Fibroblast of skin of abdomen (primary cell): ENCODE measurements at regions not wholly inside any gene's neighbourhood (a gene's known extent, or its start where the extent isn't known, plus 50 kb on each side); places are given as distances from the start of the nearest gene placed in this dataset.
"Not testable (repeated sequence)": the region's sequence is repeated elsewhere in the genome, so short reads cannot be mapped to it uniquely, and the experiment has no call there.

ENCODE experiments used
- DNase-seq: peaks from one replicate; pipeline ENCODE4 v3.0.0-alpha.2; 2013

DNA sequence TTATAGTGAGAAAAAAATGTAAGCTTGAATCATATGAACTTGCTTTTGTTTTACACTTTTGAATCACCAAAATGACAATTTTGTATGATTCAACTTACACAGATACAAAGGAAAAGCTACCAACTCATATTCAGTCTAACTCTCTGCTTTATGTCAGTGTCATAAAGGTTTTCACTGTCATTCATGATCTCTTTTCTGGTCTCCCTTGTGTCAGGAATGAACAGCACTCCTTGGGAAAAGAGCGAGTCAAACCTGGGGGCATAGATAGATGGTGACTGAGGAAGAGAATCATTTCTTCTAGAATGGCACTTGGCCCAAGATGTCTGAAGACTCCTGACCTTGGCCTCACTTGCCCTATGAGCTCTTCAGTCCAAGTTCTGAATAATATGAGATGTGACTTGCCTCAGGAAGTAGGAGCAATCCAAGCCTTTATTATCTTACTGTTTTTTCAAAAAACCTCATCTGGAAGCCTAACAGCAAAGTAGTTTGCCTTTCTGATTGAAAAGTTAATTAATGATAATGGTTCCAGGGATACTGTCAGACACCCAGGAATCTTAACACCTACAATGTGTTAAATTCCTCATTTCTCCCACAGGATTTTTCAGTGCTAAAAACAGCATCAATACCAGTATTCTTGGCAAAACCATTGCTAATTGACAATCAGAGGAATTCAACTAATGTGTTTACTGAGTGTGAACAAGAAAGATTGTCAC is 270.0 kb upstream of the HSF2 start:
- DNase-seq, result no peak

- DNase-seq, result no peak
Measured at GRCh38 chr6:122130026-122130348, 269.5 kb upstream of the HSF2 start.

GRCh38 chr6:122130518-122130917 is 268.9 kb upstream of the HSF2 start:
- no peak for DNase-seq

- no peak for DNase-seq
Measured at GRCh38 chr6:122136386-122136785, 263.1 kb upstream of the HSF2 start.

- DNase-seq, result no peak
Measured at GRCh38 chr6:122140031-122140430, 259.4 kb upstream of the HSF2 start.

- no peak for DNase-seq
Measured at GRCh38 chr6:122141246-122141645, 258.2 kb upstream of the HSF2 start.

DNA sequence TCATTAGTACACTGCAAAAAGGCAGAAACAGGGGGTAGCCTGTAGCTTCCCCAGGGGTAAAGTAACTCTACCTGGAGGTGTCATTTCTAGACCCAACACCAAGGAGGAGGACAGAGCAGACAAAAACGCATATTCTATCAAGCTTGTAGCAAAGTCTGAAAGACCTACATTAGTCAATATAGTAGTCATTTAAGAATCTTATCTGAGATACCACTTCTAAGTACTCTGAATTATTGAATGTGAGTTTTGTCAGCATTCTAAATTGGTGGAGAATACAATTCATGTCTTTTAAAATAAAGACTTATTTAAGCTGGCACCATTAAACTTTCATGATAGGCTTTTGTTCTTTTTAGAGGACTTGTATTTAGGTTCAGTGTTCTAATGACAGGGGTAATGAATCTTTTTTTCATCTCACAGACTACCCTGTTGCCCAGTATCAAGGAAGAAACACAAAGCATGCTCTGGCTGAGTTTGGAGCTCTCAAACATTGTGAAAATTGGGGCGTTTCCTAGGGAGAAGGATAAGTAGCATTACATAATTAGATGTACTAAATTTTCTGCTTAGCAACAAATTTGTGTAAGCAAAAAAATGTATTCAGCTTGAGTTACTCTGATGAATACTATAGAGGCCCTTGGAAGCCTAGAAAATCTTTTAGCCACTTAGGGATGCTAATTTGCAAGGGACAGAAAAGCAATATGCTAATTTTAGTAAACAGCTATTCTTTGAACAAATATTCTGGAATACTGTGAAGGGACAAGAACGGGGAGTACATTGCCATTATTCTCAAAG is 255.4 kb upstream of the HSF2 start:
- no peak for DNase-seq

DNA sequence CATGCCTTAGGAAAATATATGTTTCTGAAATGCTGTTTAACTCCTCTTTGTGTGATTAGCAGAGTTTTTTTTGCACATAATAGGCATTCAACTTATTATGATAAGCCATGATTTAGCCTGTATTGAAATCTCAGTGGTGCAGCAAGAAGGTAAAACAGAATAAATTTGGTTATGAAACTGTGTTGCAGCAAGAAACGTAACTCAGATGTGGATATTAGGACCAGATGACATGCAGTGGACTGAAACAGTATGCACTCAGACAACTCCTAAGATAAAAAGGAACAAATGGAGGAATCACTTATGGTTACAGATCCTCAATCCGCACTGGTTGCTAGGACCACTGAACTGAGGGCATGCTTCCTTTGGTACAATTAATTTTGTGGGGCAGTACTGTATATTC is 254.2 kb upstream of the HSF2 start:
- DNase-seq, result no peak

DNA sequence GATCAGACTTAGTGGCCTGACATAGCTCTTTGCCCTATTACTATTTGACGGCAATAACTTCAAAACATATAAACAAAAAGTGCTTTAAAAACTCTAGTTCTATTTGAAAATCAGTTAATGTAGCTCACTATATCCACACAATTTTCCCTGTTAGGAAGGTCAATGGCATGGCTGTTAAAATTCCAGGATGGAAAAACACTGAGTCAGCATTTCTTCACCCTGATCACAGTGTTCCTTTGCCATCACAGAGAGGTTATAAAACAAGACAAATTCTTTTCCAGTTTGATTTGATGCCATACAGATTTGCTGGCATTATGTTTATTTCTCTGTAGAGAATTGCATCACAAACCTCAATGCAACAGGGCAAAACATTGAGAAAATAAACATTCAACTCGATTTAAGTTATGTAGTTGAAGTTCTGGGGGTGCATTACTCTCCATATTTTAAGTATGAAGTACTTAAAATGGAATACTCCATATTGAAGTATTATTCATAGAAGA is 253.7 kb upstream of the HSF2 start:
- DNase-seq, result no peak

- DNase-seq, result no peak
Measured at GRCh38 chr6:122147291-122147690, 252.2 kb upstream of the HSF2 start.

GRCh38 chr6:122151066-122151465 is 248.4 kb upstream of the HSF2 start:
- DNase-seq, result peak; percentile 2

DNA sequence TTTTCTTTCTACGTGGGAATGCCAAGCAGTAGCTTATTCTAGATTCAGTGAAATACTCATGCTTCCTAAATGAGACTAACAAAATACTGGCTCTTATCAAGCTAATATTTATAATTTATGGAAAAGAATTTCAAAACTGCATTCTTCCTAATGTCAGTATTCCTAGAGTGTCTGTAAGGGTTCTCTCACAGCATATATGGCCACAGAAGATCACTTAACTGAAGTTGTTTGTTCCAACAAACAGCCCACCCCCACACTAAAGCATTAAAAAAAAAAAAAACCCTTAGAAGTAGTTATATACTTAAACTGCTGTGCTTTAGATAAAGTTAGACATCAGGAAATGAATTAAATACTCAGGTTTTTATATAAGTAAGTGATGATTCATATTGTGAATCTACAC is 247.7 kb upstream of the HSF2 start:
- no peak for DNase-seq

GRCh38 chr6:122153557-122153956 is 245.9 kb upstream of the HSF2 start:
- no peak for DNase-seq

DNA sequence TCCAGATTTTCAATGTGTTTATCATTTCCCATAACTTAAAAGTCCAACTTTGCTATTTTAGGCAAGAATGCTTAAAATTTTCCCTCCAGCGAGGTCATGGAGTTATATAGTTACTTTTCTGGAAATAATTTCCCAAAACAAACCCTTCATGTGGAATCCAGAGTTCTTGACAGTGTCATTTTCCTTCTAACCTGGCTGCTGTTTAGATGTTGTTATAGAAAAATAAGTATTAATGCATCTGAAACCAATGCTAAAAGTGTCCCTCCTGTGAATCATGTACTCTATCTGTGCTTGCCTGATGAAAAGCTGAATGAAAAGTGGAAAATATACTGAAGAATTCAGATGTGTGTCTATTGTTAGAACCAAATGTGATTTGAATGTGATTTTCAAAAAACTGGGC is 245.3 kb upstream of the HSF2 start:
- DNase-seq, result no peak

GRCh38 chr6:122154912-122155575 is 244.4 kb upstream of the HSF2 start:
- no peak for DNase-seq

- DNase-seq, result no peak
Measured at GRCh38 chr6:122161136-122161535, 238.3 kb upstream of the HSF2 start.

- no peak for DNase-seq
Measured at GRCh38 chr6:122165014-122165413, 234.4 kb upstream of the HSF2 start.

DNA sequence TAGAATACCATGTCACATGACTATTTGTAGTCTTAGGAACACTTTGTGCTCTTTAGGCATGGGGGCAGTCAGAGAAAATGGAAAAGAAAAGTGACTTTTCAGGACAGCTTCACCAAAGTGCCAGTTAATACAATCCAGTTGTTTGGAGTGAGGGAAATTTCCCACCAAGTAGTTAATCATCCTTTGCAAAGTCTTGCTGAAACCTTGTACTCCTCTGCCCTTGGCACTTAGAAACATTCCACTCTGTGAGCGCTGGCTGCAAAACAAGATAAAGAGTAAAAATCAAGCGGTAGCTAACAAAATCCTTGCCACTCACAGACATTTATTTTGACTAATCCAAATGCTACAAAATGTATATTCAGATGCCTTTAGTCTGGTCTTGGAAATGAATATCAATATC is 229.2 kb upstream of the HSF2 start:
- no peak for DNase-seq

DNA sequence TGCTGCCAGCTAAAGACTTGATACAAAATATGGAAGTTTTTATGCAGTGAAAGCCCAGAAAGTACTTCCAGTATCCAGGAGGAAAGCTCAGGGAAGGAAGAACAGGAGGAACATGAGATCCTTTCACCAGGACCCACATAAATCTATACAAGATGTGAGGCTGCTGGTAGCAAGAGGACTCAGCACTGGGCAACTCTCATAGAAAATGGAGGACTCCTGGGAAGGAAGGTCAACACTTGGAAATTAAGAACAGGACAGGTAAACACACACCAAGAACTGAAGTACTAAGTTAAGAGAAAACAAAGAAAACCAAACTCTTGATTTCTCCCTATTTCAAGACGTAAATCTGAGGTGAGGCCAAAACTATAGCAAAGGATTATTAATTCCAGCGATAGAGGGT is 220.5 kb upstream of the HSF2 start:
- no peak for DNase-seq

- DNase-seq, result peak; percentile 7
Measured at GRCh38 chr6:122180132-122180531, 219.3 kb upstream of the HSF2 start.

DNA sequence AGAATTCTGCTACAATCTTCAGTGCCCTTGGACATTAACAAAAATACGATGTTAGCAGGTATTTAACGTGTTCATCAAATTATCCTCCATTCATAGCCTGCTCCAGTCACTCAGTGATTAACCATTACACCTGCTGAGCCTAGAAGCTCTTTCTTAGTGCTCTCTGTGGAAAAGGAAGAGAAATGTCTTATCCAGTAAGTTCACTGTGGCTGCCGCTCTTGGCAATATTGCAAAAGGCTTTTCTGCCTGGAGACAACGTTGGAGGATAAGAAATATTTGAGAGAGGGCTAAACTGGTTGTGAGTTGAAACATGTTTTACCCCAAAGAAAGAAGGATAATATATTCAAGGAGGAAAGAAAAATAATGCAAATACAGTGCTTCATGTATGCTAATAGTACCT is 217.4 kb upstream of the HSF2 start:
- DNase-seq, result no peak

- DNase-seq, result peak; percentile 27
Measured at GRCh38 chr6:122184401-122184827, 215.0 kb upstream of the HSF2 start.

GRCh38 chr6:122185458-122185857 is 214.0 kb upstream of the HSF2 start:
- DNase-seq, result not testable (repeated sequence)

GRCh38 chr6:122187186-122187585 is 212.3 kb upstream of the HSF2 start:
- DNase-seq, result no peak
